Upper lobe of left lung (tissue), 6 donors: ENCODE measurements at regions not wholly inside any gene's neighbourhood (a gene's known extent, or its start where the extent isn't known, plus 50 kb on each side); places are given as distances from the start of the nearest gene placed in this dataset.
"Not testable (repeated sequence)": the region's sequence is repeated elsewhere in the genome, so short reads cannot be mapped to it uniquely, and the experiment has no call there.

Experiments used
- ATAC-seq, 2 donors: fragments of 200-7000 bp; cut with Tn5 transposase; one replicate each; pipeline ENCODE4 v1.9.1; 2022; ENCODE audit warnings: mild to moderate bottlenecking in 2 of 2, moderate library complexity in 2 of 2; ENCODE audit not compliant: low FRiP score in 2 of 2
- DNase-seq, 2 donors: peaks; one replicate each; pipeline ENCODE4 v3.0.0-alpha.2; 2019 to 2020
- H3K27ac ChIP-seq, 4 donors: fragments of 200-600 bp; sonication (generic); one replicate each; pipeline ENCODE4 v1.5.1; 2016 to 2019
- H3K27me3 ChIP-seq, 4 donors: fragments of 200-600 bp; sonication (generic); one replicate each; pipeline ENCODE4 v1.5.1; 2017 to 2019
- H3K36me3 ChIP-seq, 4 donors: fragments of 200-600 bp; sonication (generic); one replicate each; pipeline ENCODE4 v1.5.1; 2016 to 2019
- H3K4me1 ChIP-seq, 4 donors: fragments of 200-600 bp; sonication (generic); one replicate each; pipeline ENCODE4 v1.5.1; 2018 to 2019
- H3K4me3 ChIP-seq, 4 donors: fragments of 200-600 bp; sonication (generic); one replicate each; pipeline ENCODE4 v1.5.1; 2017 to 2019; ENCODE audit warnings: mild to moderate bottlenecking in 2 of 4, moderate library complexity in 1 of 4
- H3K9me3 ChIP-seq, 4 donors: fragments of 200-600 bp; sonication (generic); one replicate each; pipeline ENCODE4 v1.5.1; 2018 to 2019
- CTCF ChIP-seq, 6 experiments: fragments of 450-650 bp in 4 of 6; fragments of 200-600 bp in 2 of 6; sonication (generic) in 2 of 6; IDR thresholded peaks; one replicate each; pipeline ENCODE4 v1.5.1; 2016 to 2019; ENCODE audit warnings: antibody characterized with exemption in 6 of 6
- EP300 ChIP-seq, 4 donors: sonication (generic); formaldehyde crosslinking; IDR thresholded peaks; one replicate each; pipeline ENCODE4 v1.5.1; 2017; ENCODE audit warnings: antibody characterized with exemption in 4 of 4, control low read depth in 2 of 4
- POLR2A ChIP-seq, 4 donors: fragments of 450-650 bp; IDR thresholded peaks; one replicate each; pipeline ENCODE4 v1.5.1; 2016 to 2017; ENCODE audit warnings: antibody characterized with exemption in 4 of 4, mild to moderate bottlenecking in 2 of 4
- POLR2AphosphoS5 ChIP-seq, 2 donors: sonication (generic); formaldehyde crosslinking; IDR thresholded peaks; one replicate each; pipeline ENCODE4 v1.5.1; 2017; ENCODE audit warnings: antibody characterized with exemption in 2 of 2
- WGBS, 2 donors: methylation state at CpG; one replicate each; pipeline ENCODE4 v1.1.5; 2017 to 2018; 5-methylcytosine and 5-hydroxymethylcytosine counted together
- donor health status: DM: no; HTN: no; CAD: no; lungs with moderate emphysema.
- donor health status: DM: no; HTN: yes; CAD: no; lungs with severe emphysema.

GRCh38 chr7:56199639-56200038 lies 83.4 kb upstream of the NUPR2 start:
- no peak for TF ChIP-seq EP300 (IDR thresholded peaks at IDR 0.05)
- no peak for TF ChIP-seq CTCF (IDR thresholded peaks at IDR 0.05)
- no peak for TF ChIP-seq POLR2A (IDR thresholded peaks at IDR 0.05)
- no peak for TF ChIP-seq POLR2AphosphoS5 (IDR thresholded peaks at IDR 0.05)

GRCh38 chr7:56196195-56196594 lies 80.0 kb upstream of the NUPR2 start:
- not testable (repeated sequence) for H3K9me3 ChIP-seq, H3K36me3 ChIP-seq, H3K27me3 ChIP-seq, H3K27ac ChIP-seq, ATAC-seq, H3K4me3 ChIP-seq, H3K4me1 ChIP-seq, DNase-seq
- WGBS, 2 donors, result 75 to 84% methylated on average over 8 of the region's 8 CpGs

More at GRCh38 chr7:56199639-56200038, 83.4 kb upstream of the NUPR2 start:
- no peak overlapping the region for H3K4me3 ChIP-seq
- H3K27ac ChIP-seq, result no peak overlapping the region
- no peaks in the 10 kb centered on the region for H3K36me3 ChIP-seq
- WGBS, 2 donors, result 69% methylated on average over 4 of the region's 4 CpGs
- no peaks in the 10 kb centered on the region for H3K27me3 ChIP-seq
- H3K9me3 ChIP-seq, result peaks cover 0 to 4% (median 0%) of the 10 kb centered on the region in 4 donors
- ATAC-seq, result peak in 1 of 2 donors; percentile 70
- no peaks in the 10 kb centered on the region for H3K4me1 ChIP-seq
- no peak for DNase-seq

GRCh38 chr7:56188823-56189346 lies 72.7 kb upstream of the NUPR2 start:
- H3K4me1 ChIP-seq, result no peaks in the 10 kb centered on the region
- H3K36me3 ChIP-seq, result no peaks in the 10 kb centered on the region
- H3K27me3 ChIP-seq, result no peaks in the 10 kb centered on the region
- DNase-seq (no peak), ATAC-seq (no peak)
- no peak overlapping the region for H3K27ac ChIP-seq
- H3K4me3 ChIP-seq, result no peak overlapping the region
- 27 to 42% methylated on average over 1 of the region's 1 CpG for WGBS, 2 donors
- no peak for TF ChIP-seq EP300 (IDR thresholded peaks at IDR 0.05)
- no peak for TF ChIP-seq POLR2A (IDR thresholded peaks at IDR 0.05)
- TF ChIP-seq CTCF (IDR thresholded peaks at IDR 0.05), result no peak
- TF ChIP-seq POLR2AphosphoS5 (IDR thresholded peaks at IDR 0.05), result no peak
- no peaks in the 10 kb centered on the region for H3K9me3 ChIP-seq

GRCh38 chr7:56188376-56188775 lies 72.2 kb upstream of the NUPR2 start:
- no peak for TF ChIP-seq EP300 (IDR thresholded peaks at IDR 0.05)
- no peak for TF ChIP-seq POLR2AphosphoS5 (IDR thresholded peaks at IDR 0.05)
- no peak for TF ChIP-seq CTCF (IDR thresholded peaks at IDR 0.05)
- TF ChIP-seq POLR2A (IDR thresholded peaks at IDR 0.05), result no peak
- H3K27ac ChIP-seq, result no peak overlapping the region

GRCh38 chr7:56181010-56181409 lies 64.8 kb upstream of the NUPR2 start:
- DNase-seq, result no peak
- no peak overlapping the region for H3K27ac ChIP-seq
- H3K4me3 ChIP-seq, result no peak overlapping the region
- no peaks in the 10 kb centered on the region for H3K27me3 ChIP-seq
- no peak for ATAC-seq
- no peaks in the 10 kb centered on the region for H3K9me3 ChIP-seq
- peaks cover 0 to 2% (median under 1%) of the 10 kb centered on the region in 4 donors for H3K4me1 ChIP-seq
- TF ChIP-seq POLR2AphosphoS5 (IDR thresholded peaks at IDR 0.05) (no peak), CTCF (IDR thresholded peaks at IDR 0.05) (no peak), POLR2A (IDR thresholded peaks at IDR 0.05) (no peak), EP300 (IDR thresholded peaks at IDR 0.05) (no peak)
- H3K36me3 ChIP-seq, result no peaks in the 10 kb centered on the region
- 83 to 86% methylated on average over 2 of the region's 2 CpGs for WGBS, 2 donors

More at GRCh38 chr7:56188376-56188775, 72.2 kb upstream of the NUPR2 start:
- Histone ChIP-seq H3K27me3 (no peaks in the 10 kb centered on the region), H3K36me3 (no peaks in the 10 kb centered on the region), H3K4me1 (no peaks in the 10 kb centered on the region), H3K4me3 (no peak overlapping the region), H3K9me3 (no peaks in the 10 kb centered on the region)
- WGBS, 2 donors, result 25% methylated on average over 1 of the region's 1 CpG
- ATAC-seq (no peak), DNase-seq (no peak)
